ENCODE measurements at regions not wholly inside any gene's neighbourhood (a gene's known extent, or its start where the extent isn't known, plus 50 kb on each side); places are given as distances from the start of the nearest gene placed in this dataset.
"Not testable (repeated sequence)": the region's sequence is repeated elsewhere in the genome, so short reads cannot be mapped to it uniquely, and the experiment has no call there.

GRCh38 chr19:28168557-28168956 is 1044.4 kb downstream of the UQCRFS1 start:
- no peak for DNase-seq

GRCh38 chr19:28166025-28166424 is 1046.9 kb downstream of the UQCRFS1 start:
- no peak for DNase-seq

- no peak for DNase-seq
These were observed 1048.7 kb downstream of the UQCRFS1 start for GRCh38 chr19:28164214-28164613.

- DNase-seq, result no peak
These were observed 1053.9 kb downstream of the UQCRFS1 start for GRCh38 chr19:28159065-28159464.

- no peak for DNase-seq
These were observed 1057.7 kb downstream of the UQCRFS1 start for GRCh38 chr19:28155265-28155664.

- DNase-seq, result no peak
These were observed 1058.9 kb downstream of the UQCRFS1 start for GRCh38 chr19:28154077-28154476.

GRCh38 chr19:28153123-28153522 is 1059.8 kb downstream of the UQCRFS1 start:
- DNase-seq, result no peak

GRCh38 chr19:28152195-28152594 is 1060.8 kb downstream of the UQCRFS1 start:
- no peak for DNase-seq

GRCh38 chr19:28150129-28150528 is 1062.8 kb downstream of the UQCRFS1 start:
- no peak for DNase-seq

- DNase-seq, result no peak
These were observed 1064.4 kb downstream of the UQCRFS1 start for GRCh38 chr19:28148554-28148953.

GRCh38 chr19:28142258-28142657 is 1070.7 kb downstream of the UQCRFS1 start:
- no peak for DNase-seq

GRCh38 chr19:28140201-28140600 is 1072.8 kb downstream of the UQCRFS1 start:
- DNase-seq, result no peak

GRCh38 chr19:28137772-28138171 is 1075.2 kb downstream of the UQCRFS1 start:
- no peak for DNase-seq

GRCh38 chr19:28136796-28137195 is 1076.2 kb downstream of the UQCRFS1 start:
- no peak for DNase-seq

GRCh38 chr19:28135825-28136224 is 1077.1 kb downstream of the UQCRFS1 start:
- DNase-seq, result no peak

- no peak for DNase-seq
These were observed 1078.6 kb downstream of the UQCRFS1 start for GRCh38 chr19:28134311-28134710.

- DNase-seq, result not testable (repeated sequence)
These were observed 1082.1 kb downstream of the UQCRFS1 start for GRCh38 chr19:28130881-28131280.

GRCh38 chr19:28130066-28130511 is 1082.9 kb downstream of the UQCRFS1 start:
- DNase-seq, result no peak

- DNase-seq, result no peak
These were observed 1084.6 kb downstream of the UQCRFS1 start for GRCh38 chr19:28128341-28128740.

GRCh38 chr19:28126135-28126898 is 1086.6 kb downstream of the UQCRFS1 start:
- no peak for DNase-seq

GRCh38 chr19:28122734-28123133 is 1090.2 kb downstream of the UQCRFS1 start:
- no peak for DNase-seq

- no peak for DNase-seq
These were observed 1094.7 kb downstream of the UQCRFS1 start for GRCh38 chr19:28118235-28118634.

GRCh38 chr19:28117143-28117542 is 1095.8 kb downstream of the UQCRFS1 start:
- DNase-seq, result no peak

GRCh38 chr19:28116379-28116778 is 1096.6 kb downstream of the UQCRFS1 start:
- not testable (repeated sequence) for DNase-seq

- no peak for DNase-seq
These were observed 1109.0 kb downstream of the UQCRFS1 start for GRCh38 chr19:28103921-28104320.
